Thyroid gland (tissue), 4 donors: ENCODE measurements at regions not wholly inside any gene's neighbourhood (a gene's known extent, or its start where the extent isn't known, plus 50 kb on each side); places are given as distances from the start of the nearest gene placed in this dataset.

ENCODE experiments used
- DNase-seq, 2 donors: peaks; one replicate each; pipeline ENCODE4 v3.0.0-alpha.2; 2019
- H3K27ac ChIP-seq, 3 donors: fragments of 200-600 bp; sonication (generic); 1 replicate in 2 of 3; 2 replicates in 1 of 3; pipeline ENCODE4 v1.5.1; 2016 to 2019; ENCODE audit warnings: mild to moderate bottlenecking in 1 of 3, moderate library complexity in 1 of 3
- H3K27me3 ChIP-seq: fragments of 200-600 bp; sonication (generic); one replicate; pipeline ENCODE4 v1.5.1; 2019
- H3K36me3 ChIP-seq, 2 donors: fragments of 200-600 bp; sonication (generic); one replicate each; pipeline ENCODE4 v1.5.1; 2016 to 2019
- H3K4me1 ChIP-seq, 2 donors: fragments of 200-600 bp; sonication (generic); one replicate each; pipeline ENCODE4 v1.5.1; 2017 to 2019
- H3K4me3 ChIP-seq, 3 donors: fragments of 200-600 bp; sonication (generic); replicated peaks in 1 of 3; 1 replicate in 2 of 3; 2 replicates in 1 of 3; pipeline ENCODE4 v1.5.1; 2016; ENCODE audit warnings: mild to moderate bottlenecking in 1 of 3
- H3K9me3 ChIP-seq: fragments of 200-600 bp; sonication (generic); one replicate; pipeline ENCODE4 v1.5.1; 2017
- POLR2A ChIP-seq, 2 donors: fragments of 450-650 bp; IDR thresholded peaks; one replicate each; pipeline ENCODE4 v1.6.1; 2017; ENCODE audit warnings: antibody characterized with exemption in 2 of 2, mild to moderate bottlenecking in 2 of 2, moderate library complexity in 1 of 2
- WGBS, 2 donors: methylation state at CpG; one replicate each; pipeline ENCODE4 v1.1.5; 2017; 5-methylcytosine and 5-hydroxymethylcytosine counted together
- intact Hi-C: fragments of 100-400 bp; cut with DNase I; formaldehyde crosslinking; loops from one replicate; pipeline ENCODE4 v1.15.1; 2023
- TF ChIP-seq, protein P1 (sequence below), 6 experiments: fragments of 200-600 bp in 3 of 6; fragments of 450-650 bp in 3 of 6; sonication (generic) in 3 of 6; IDR thresholded peaks; one replicate each; pipeline ENCODE4 v1.5.1; 2016 to 2019; ENCODE audit warnings: antibody characterized with exemption in 6 of 6, mild to moderate bottlenecking in 2 of 6, inconsistent platforms in 1 of 6, moderate library complexity in 1 of 6

GRCh38 chr2:235244255-235245220 is 249.3 kb upstream of the AGAP1 start:
- DNase-seq: no peak
- H3K27ac ChIP-seq: no peak overlapping the region
- intact Hi-C loops: no loop called here

DNA sequence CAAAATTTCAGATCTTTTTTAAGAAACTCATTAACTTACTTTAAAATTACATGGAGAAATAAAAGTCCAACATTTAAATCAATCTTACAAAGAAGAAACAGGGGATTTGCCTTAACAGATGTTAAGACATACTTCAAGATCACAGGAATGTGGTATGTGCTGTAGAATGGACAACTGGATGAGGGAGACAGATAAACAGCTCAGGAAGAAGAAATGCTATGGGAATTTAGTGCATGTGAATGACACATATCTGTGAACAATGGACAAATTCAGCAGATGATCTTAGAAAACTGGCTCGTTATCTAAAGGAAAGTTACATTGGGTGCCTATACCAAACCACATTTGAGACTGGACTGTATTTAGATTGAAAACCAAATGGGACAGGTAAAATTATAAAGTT is 246.8 kb upstream of the AGAP1 start:
- Histone ChIP-seq H3K36me3 (no peaks in the 10 kb centered on the region), H3K4me3 (no peak overlapping the region), H3K27ac (no peak overlapping the region), H3K27me3 (no peaks in the 10 kb centered on the region), H3K9me3 (no peaks in the 10 kb centered on the region), H3K4me1 (no peaks in the 10 kb centered on the region)
- no peak for DNase-seq
- TF ChIP-seq, protein P1, sequence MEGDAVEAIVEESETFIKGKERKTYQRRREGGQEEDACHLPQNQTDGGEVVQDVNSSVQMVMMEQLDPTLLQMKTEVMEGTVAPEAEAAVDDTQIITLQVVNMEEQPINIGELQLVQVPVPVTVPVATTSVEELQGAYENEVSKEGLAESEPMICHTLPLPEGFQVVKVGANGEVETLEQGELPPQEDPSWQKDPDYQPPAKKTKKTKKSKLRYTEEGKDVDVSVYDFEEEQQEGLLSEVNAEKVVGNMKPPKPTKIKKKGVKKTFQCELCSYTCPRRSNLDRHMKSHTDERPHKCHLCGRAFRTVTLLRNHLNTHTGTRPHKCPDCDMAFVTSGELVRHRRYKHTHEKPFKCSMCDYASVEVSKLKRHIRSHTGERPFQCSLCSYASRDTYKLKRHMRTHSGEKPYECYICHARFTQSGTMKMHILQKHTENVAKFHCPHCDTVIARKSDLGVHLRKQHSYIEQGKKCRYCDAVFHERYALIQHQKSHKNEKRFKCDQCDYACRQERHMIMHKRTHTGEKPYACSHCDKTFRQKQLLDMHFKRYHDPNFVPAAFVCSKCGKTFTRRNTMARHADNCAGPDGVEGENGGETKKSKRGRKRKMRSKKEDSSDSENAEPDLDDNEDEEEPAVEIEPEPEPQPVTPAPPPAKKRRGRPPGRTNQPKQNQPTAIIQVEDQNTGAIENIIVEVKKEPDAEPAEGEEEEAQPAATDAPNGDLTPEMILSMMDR (IDR thresholded peaks at IDR 0.05): no peak
- TF ChIP-seq POLR2A (IDR thresholded peaks at IDR 0.05): no peak
- whole genome bisulfite sequencing, 2 donors: 94% methylated on average over 1 of the region's 1 CpG
- intact Hi-C loops: no loop called here

More at GRCh38 chr2:235244255-235245220, 249.3 kb upstream of the AGAP1 start:
- TF ChIP-seq POLR2A (IDR thresholded peaks at IDR 0.05): no peak
- TF ChIP-seq, protein P1 (IDR thresholded peaks at IDR 0.05): no peak
- 57 to 58% methylated on average over 8 of the region's 8 CpGs for WGBS, 2 donors
- Histone ChIP-seq H3K4me1 (no peaks in the 10 kb centered on the region), H3K4me3 (no peak overlapping the region), H3K9me3 (no peaks in the 10 kb centered on the region), H3K36me3 (no peaks in the 10 kb centered on the region), H3K27me3 (no peaks in the 10 kb centered on the region)

DNA sequence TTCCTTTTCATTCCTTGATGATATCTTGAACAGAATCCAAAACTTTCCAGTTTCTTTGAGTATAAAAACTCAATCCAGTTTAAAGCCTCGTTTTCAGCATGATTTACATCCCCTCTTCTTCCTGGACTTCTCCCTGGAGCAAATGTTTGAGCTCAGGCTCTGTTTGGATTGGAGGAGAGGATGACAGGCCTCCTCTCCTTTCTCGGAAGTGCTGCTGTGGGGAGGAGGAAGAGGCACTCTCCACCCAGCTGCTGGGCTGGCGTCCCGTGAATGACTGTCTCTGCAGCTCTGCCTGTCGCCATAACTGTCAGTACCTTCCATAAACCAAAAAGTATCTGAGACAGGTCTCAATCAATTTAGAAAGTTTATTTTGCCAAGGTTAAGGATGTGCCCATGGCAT is 238.2 kb upstream of the AGAP1 start:
- H3K27ac ChIP-seq: no peak overlapping the region
- intact Hi-C loops: no loop called here
- DNase-seq: no peak
- no peak for TF ChIP-seq POLR2A (IDR thresholded peaks at IDR 0.05)
- TF ChIP-seq, protein P1 (IDR thresholded peaks at IDR 0.05): no peak
- H3K4me1 ChIP-seq: no peaks in the 10 kb centered on the region
- H3K4me3 ChIP-seq: no peak overlapping the region
- H3K27me3 ChIP-seq: no peaks in the 10 kb centered on the region
- H3K36me3 ChIP-seq: no peaks in the 10 kb centered on the region
- no peaks in the 10 kb centered on the region for H3K9me3 ChIP-seq
- 42 to 49% methylated on average over 5 of the region's 5 CpGs for WGBS, 2 donors

DNA sequence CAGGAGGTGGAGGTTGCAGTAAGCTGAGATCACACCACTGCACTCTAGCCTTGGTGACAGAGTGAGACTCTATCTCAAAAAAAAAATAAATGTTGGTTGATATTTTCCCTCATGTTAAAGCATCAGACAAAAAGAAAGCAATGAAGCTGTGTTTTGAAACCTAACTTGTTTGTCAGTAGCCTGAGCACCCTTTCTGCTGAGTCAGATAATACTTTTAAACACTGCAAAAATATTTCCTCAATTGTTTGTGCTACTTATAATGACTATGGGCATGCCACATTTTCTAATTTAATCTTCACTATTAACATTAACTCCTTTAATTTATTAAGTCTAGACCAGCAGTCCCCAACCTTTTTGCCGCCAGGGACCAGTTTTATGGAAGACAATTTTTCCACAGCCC is 236.3 kb upstream of the AGAP1 start:
- Histone ChIP-seq H3K9me3 (no peaks in the 10 kb centered on the region), H3K27me3 (no peaks in the 10 kb centered on the region), H3K36me3 (no peaks in the 10 kb centered on the region), H3K4me3 (no peak overlapping the region), H3K4me1 (no peaks in the 10 kb centered on the region), H3K27ac (no peak overlapping the region)
- no peak for DNase-seq
- 100% methylated on average over 1 of the region's 1 CpG for WGBS, 2 donors
- intact Hi-C loops: no loop called here
- TF ChIP-seq, protein P1 (IDR thresholded peaks at IDR 0.05): no peak
- no peak for TF ChIP-seq POLR2A (IDR thresholded peaks at IDR 0.05)

DNA sequence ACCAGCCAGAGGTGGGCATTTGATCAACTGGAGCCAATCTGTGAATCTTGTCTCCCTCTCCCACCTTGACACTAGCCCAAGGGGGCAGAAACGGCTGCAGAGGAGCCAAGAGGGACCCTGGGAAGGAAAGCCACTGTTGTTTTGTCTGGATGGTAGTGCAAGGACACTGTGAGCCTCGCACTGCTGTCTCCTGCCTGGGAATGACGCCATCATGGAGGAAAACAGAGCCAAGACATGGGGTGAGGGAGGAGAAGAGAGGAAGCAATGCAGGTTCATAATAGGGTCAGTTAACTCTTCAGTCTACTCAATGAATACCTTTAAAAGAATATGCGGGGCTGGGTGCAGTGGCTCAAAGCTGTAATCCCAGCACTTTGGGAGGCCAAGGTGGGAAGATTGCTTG is 231.1 kb upstream of the AGAP1 start:
- intact Hi-C loops: no loop called here
- no peak overlapping the region for H3K4me3 ChIP-seq
- H3K36me3 ChIP-seq: no peaks in the 10 kb centered on the region
- no peaks in the 10 kb centered on the region for H3K4me1 ChIP-seq
- TF ChIP-seq, protein P1 (IDR thresholded peaks at IDR 0.05): no peak
- TF ChIP-seq POLR2A (IDR thresholded peaks at IDR 0.05): no peak
- no peaks in the 10 kb centered on the region for H3K9me3 ChIP-seq
- WGBS, 2 donors: 72 to 83% methylated on average over 4 of the region's 4 CpGs
- H3K27me3 ChIP-seq: no peaks in the 10 kb centered on the region
- H3K27ac ChIP-seq: no peak overlapping the region
- DNase-seq: no peak
